Stomach (tissue), 8 donors: ENCODE measurements at regions not wholly inside any gene's neighbourhood (a gene's known extent, or its start where the extent isn't known, plus 50 kb on each side); places are given as distances from the start of the nearest gene placed in this dataset.
"Not testable (repeated sequence)": the region's sequence is repeated elsewhere in the genome, so short reads cannot be mapped to it uniquely, and the experiment has no call there.

Experiments used
- DNase-seq, 2 donors: peaks; one replicate each; pipeline versions ENCODE4 v3.0.0 to v3.0.0-alpha.2; 2013 to 2019
- H3K27ac ChIP-seq, 5 donors: fragments of 200-600 bp in 4 of 5; sonication (generic) in 4 of 5; one replicate each; pipeline ENCODE4 v1.5.1; 2013 to 2019; ENCODE audit warnings: mild to moderate bottlenecking in 1 of 5, moderate library complexity in 1 of 5
- H3K27me3 ChIP-seq, 3 donors: fragments of 200-600 bp; sonication (generic); one replicate each; pipeline ENCODE4 v1.5.1; 2017 to 2019; ENCODE audit warnings: mixed run types in 1 of 3
- H3K36me3 ChIP-seq, 4 donors: fragments of 200-600 bp; sonication (generic); 1 replicate in 3 of 4; 2 replicates in 1 of 4; pipeline ENCODE4 v1.5.1; 2016 to 2019
- H3K4me1 ChIP-seq, 4 donors: fragments of 200-600 bp; sonication (generic); one replicate each; pipeline ENCODE4 v1.5.1; 2016 to 2019
- H3K4me3 ChIP-seq, 4 donors: fragments of 200-600 bp; sonication (generic) in 3 of 4; one replicate each; pipeline ENCODE4 v1.5.1; 2016 to 2019; ENCODE audit warnings: mild to moderate bottlenecking in 1 of 4
- H3K9me3 ChIP-seq, 4 donors: fragments of 200-600 bp; sonication (generic); one replicate each; pipeline ENCODE4 v1.5.1; 2016 to 2019
- CTCF ChIP-seq, 7 experiments: fragments of 450-650 bp in 4 of 7; fragments of 200-600 bp in 3 of 7; sonication (generic) in 3 of 7; IDR thresholded peaks; one replicate each; pipeline ENCODE4 v1.5.1; 2016 to 2019; ENCODE audit warnings: antibody characterized with exemption in 7 of 7, control low read depth in 2 of 7, mild to moderate bottlenecking in 1 of 7
- EP300 ChIP-seq: sonication (generic); formaldehyde crosslinking; IDR thresholded peaks from one replicate; pipeline ENCODE4 v1.6.1; 2017; ENCODE audit warnings: antibody characterized with exemption
- POLR2A ChIP-seq, 4 donors: fragments of 450-650 bp; IDR thresholded peaks; one replicate each; pipeline ENCODE4 v1.6.1; 2016; ENCODE audit warnings: antibody characterized with exemption in 4 of 4, control low read depth in 2 of 4, mild to moderate bottlenecking in 1 of 4, moderate library complexity in 1 of 4
- POLR2AphosphoS5 ChIP-seq, 3 donors: sonication (generic); formaldehyde crosslinking; IDR thresholded peaks; one replicate each; pipeline ENCODE4 v1.6.1; 2016; ENCODE audit warnings: antibody characterized with exemption in 3 of 3
- WGBS, 5 donors: extraction: QIAGEN DNeasy Blood & Tissue Kit in 3 of 5; methylation state at CpG; one replicate each; pipeline versions ENCODE4 v1.1.5 to v1.1.7; 2013 to 2018; 5-methylcytosine and 5-hydroxymethylcytosine counted together
- intact Hi-C: fragments of 100-400 bp; cut with DNase I; formaldehyde crosslinking; loops from one replicate; pipeline ENCODE4 v1.15.1; 2023; ENCODE audit warnings: low total_unique reads
- donor health status: healthy with polysubstance abuse.
- donor health status: Bipolar disorder and iron deficiency.
- donor health status: healthy.

- H3K4me1 ChIP-seq, result no peaks in the 10 kb centered on the region
- 78 to 89% (median 83%) methylated on average over 2 of the region's 2 CpGs for WGBS, 5 donors
- no peaks in the 10 kb centered on the region for H3K36me3 ChIP-seq
- intact Hi-C loops, result no loop called here
- no peak for TF ChIP-seq EP300
- no peak for TF ChIP-seq POLR2AphosphoS5 (IDR thresholded peaks at IDR 0.05)
- no peak for TF ChIP-seq CTCF (IDR thresholded peaks at IDR 0.05)
- TF ChIP-seq POLR2A (IDR thresholded peaks at IDR 0.05), result no peak
- H3K9me3 ChIP-seq, result no peaks in the 10 kb centered on the region
- H3K27me3 ChIP-seq, result no peaks in the 10 kb centered on the region
- H3K4me3 ChIP-seq, result no peak overlapping the region
- no peak overlapping the region for H3K27ac ChIP-seq
- DNase-seq, result no peak
These were observed 75.3 kb upstream of the RAPGEF2 start for GRCh38 chr4:159027535-159027934.

GRCh38 chr4:159029481-159029880 is 73.4 kb upstream of the RAPGEF2 start:
- Histone ChIP-seq H3K27me3 (no peaks in the 10 kb centered on the region), H3K4me1 (no peaks in the 10 kb centered on the region), H3K36me3 (no peaks in the 10 kb centered on the region), H3K4me3 (no peak overlapping the region), H3K9me3 (no peaks in the 10 kb centered on the region), H3K27ac (no peak overlapping the region)
- no peak for DNase-seq
- TF ChIP-seq POLR2A (IDR thresholded peaks at IDR 0.05), result no peak
- TF ChIP-seq CTCF (IDR thresholded peaks at IDR 0.05), result no peak
- TF ChIP-seq POLR2AphosphoS5 (IDR thresholded peaks at IDR 0.05), result no peak
- intact Hi-C loops, result no loop called here
- 80 to 94% (median 83%) methylated on average over 1 of the region's 1 CpG for WGBS, 5 donors

GRCh38 chr4:159030297-159030696 is 72.6 kb upstream of the RAPGEF2 start:
- intact Hi-C loops, DNase-seq, H3K4me3 ChIP-seq, H3K36me3 ChIP-seq, H3K27ac ChIP-seq, H3K4me1 ChIP-seq, H3K27me3 ChIP-seq, H3K9me3 ChIP-seq: not testable (repeated sequence)
- WGBS, 5 donors, result 85 to 94% (median 92%) methylated on average over 2 of the region's 2 CpGs

GRCh38 chr4:159035570-159035969 is 67.3 kb upstream of the RAPGEF2 start:
- H3K27ac ChIP-seq, result no peak overlapping the region
- H3K4me3 ChIP-seq, result no peak overlapping the region
- H3K36me3 ChIP-seq, result no peaks in the 10 kb centered on the region
- no peaks in the 10 kb centered on the region for H3K27me3 ChIP-seq
- no peaks in the 10 kb centered on the region for H3K4me1 ChIP-seq
- no peaks in the 10 kb centered on the region for H3K9me3 ChIP-seq
- DNase-seq, result no peak
- TF ChIP-seq POLR2AphosphoS5 (IDR thresholded peaks at IDR 0.05) (no peak), CTCF (IDR thresholded peaks at IDR 0.05) (no peak), EP300 (no peak), POLR2A (IDR thresholded peaks at IDR 0.05) (no peak)
- intact Hi-C loops, result loop anchor here (5.0 kb wide), 1 partner anchor 123 kb away; no protein-coding TSS in a partner anchor
- WGBS, 5 donors, result 32 to 48% (median 43%) methylated on average over 1 of the region's 1 CpG

- Histone ChIP-seq H3K9me3 (no peaks in the 10 kb centered on the region), H3K27ac (no peak overlapping the region), H3K36me3 (no peaks in the 10 kb centered on the region), H3K4me1 (peaks cover 0 to 5% (median 0%) of the 10 kb centered on the region in 4 donors), H3K27me3 (no peaks in the 10 kb centered on the region), H3K4me3 (no peak overlapping the region)
- DNase-seq, result no peak
- intact Hi-C loops, result loop anchor here (5.0 kb wide), 1 partner anchor 126 kb away; no protein-coding TSS in a partner anchor
- TF ChIP-seq CTCF (IDR thresholded peaks at IDR 0.05), result no peak
- no peak for TF ChIP-seq POLR2AphosphoS5 (IDR thresholded peaks at IDR 0.05)
- no peak for TF ChIP-seq POLR2A (IDR thresholded peaks at IDR 0.05)
- TF ChIP-seq EP300, result no peak
- 80 to 91% (median 86%) methylated on average over 3 of the region's 3 CpGs for WGBS, 5 donors
These were observed 64.3 kb upstream of the RAPGEF2 start for GRCh38 chr4:159038536-159038935.
